K562 (cell line): ENCODE measurements at regions not wholly inside any gene's neighbourhood (a gene's known extent, or its start where the extent isn't known, plus 50 kb on each side); places are given as distances from the start of the nearest gene placed in this dataset.
A peak's percentile ranks its signal among the peaks of the same experiment; 100 is the strongest.
"Not testable (repeated sequence)": the region's sequence is repeated elsewhere in the genome, so short reads cannot be mapped to it uniquely, and the experiment has no call there.

ENCODE experiments used
- ATAC-seq: fragments of 200-7000 bp; cut with Tn5 transposase; 3 replicates; pipeline ENCODE4 v1.9.1; 2020; ENCODE audit warnings: moderate library complexity
- BruUV-seq: library from RNA; stranded (reverse); fragments of 400-500 nt; replicated peaks from 2 replicates; lab custom pipeline; 2021; lab: Mats Ljungman, UMichigan
- CTCF ChIA-PET: fragments of 300-600 bp; formaldehyde crosslinking; extraction: SDS; loops from one replicate; lab custom pipeline; 2021; ENCODE audit warnings: low intra/inter-chr PET ratio; lab: Yijun Ruan, JAX
- POLR2A ChIA-PET: fragments of 300-600, 350-650 bp; sonication (Branson Sonifier 250); formaldehyde crosslinking; extraction: SDS; loops from one replicate; lab custom pipeline; 2021; ENCODE audit warnings: antibody characterized with exemption, inconsistent platforms; lab: Yijun Ruan, JAX
- DNase-seq, 4 experiments: peaks; one replicate each; pipeline versions ENCODE4 v3.0.0 to v3.0.0-alpha.2; 2011 to 2018; ENCODE audit warnings: low spot score in 3 of 4, mixed read lengths in 3 of 4; ENCODE audit errors: extremely low read depth in 1 of 4
- FAIRE-seq: peaks from 2 replicates; lab custom pipeline; 2011; peaks lifted over from hg19 to GRCh38; lab: Jason Lieb, UNC
- H2AFZ ChIP-seq: 2 replicates; pipeline ENCODE4 v1.6.0; 2011; ENCODE audit warnings: low read depth, low read length, control low read depth, inconsistent platforms
- H3K27ac ChIP-seq: fragments of 200-600 bp; 3 replicates; pipeline ENCODE4 v1.8.0; 2011; ENCODE audit warnings: low read depth, mild to moderate bottlenecking, control low read depth, inconsistent platforms, low read length, moderate library complexity, mixed read lengths; ENCODE audit errors: extremely low read depth
- H3K27me3 ChIP-seq, 2 experiments: fragments of 300-600 bp in 1 of 2; 2 replicates in 1 of 2; 3 replicates in 1 of 2; pipeline versions ENCODE4 v1.6.0 to v1.8.0; 2011; ENCODE audit warnings: inconsistent platforms in 2 of 2, low read length in 2 of 2, mild to moderate bottlenecking in 1 of 2, mixed read lengths in 1 of 2, moderate library complexity in 1 of 2; ENCODE audit not compliant: control insufficient read depth in 2 of 2, insufficient read depth in 2 of 2
- H3K36me3 ChIP-seq: fragments of 300-600 bp; 3 replicates; pipeline ENCODE4 v1.8.0; 2011; ENCODE audit warnings: mild to moderate bottlenecking, low read length, inconsistent platforms; ENCODE audit not compliant: control insufficient read depth, insufficient read depth
- H3K4me1 ChIP-seq, 2 experiments: fragments of 200-600 bp in 1 of 2; replicated peaks in 1 of 2; 2 replicates in 1 of 2; 3 replicates in 1 of 2; pipeline versions ENCODE4 v1.5.1 to v1.8.0; 2011; ENCODE audit warnings: inconsistent platforms in 2 of 2, low read length in 2 of 2, mild to moderate bottlenecking in 1 of 2, mixed read lengths in 1 of 2, moderate library complexity in 1 of 2; ENCODE audit not compliant: control insufficient read depth in 2 of 2, insufficient read depth in 2 of 2
- H3K4me2 ChIP-seq: 2 replicates; pipeline ENCODE4 v1.6.1; 2011; ENCODE audit warnings: low read length, control low read depth, inconsistent platforms, mixed read lengths; ENCODE audit not compliant: insufficient read depth
- H3K4me3 ChIP-seq: fragments of 200-600 bp; sonication (generic), shearing (Covaris generic); 2 replicates; pipeline ENCODE4 v1.5.1; 2016; ENCODE audit warnings: control low read depth, inconsistent platforms
- H3K79me2 ChIP-seq: fragments of 200-600 bp; 3 replicates; pipeline ENCODE4 v1.8.0; 2011; ENCODE audit warnings: low read length, inconsistent platforms; ENCODE audit not compliant: control insufficient read depth, insufficient read depth
- H3K9ac ChIP-seq, 2 experiments: 2 replicates each; pipeline versions ENCODE4 v1.6.0 to v1.6.1; 2011; ENCODE audit warnings: low read depth in 2 of 2, low read length in 2 of 2, control low read depth in 1 of 2, inconsistent platforms in 1 of 2, mild to moderate bottlenecking in 1 of 2, mixed read lengths in 1 of 2; ENCODE audit not compliant: insufficient read depth in 1 of 2
- H3K9me1 ChIP-seq: one replicate; pipeline ENCODE4 v1.6.0; 2011; ENCODE audit warnings: inconsistent platforms, mild to moderate bottlenecking, low read length, moderate library complexity; ENCODE audit not compliant: control insufficient read depth, insufficient read depth
- H3K9me3 ChIP-seq: replicated peaks from 2 replicates; pipeline ENCODE4 v1.5.1; 2011; ENCODE audit warnings: low read depth, low read length, inconsistent platforms; ENCODE audit not compliant: control insufficient read depth, insufficient read depth
- H4K20me1 ChIP-seq: replicated peaks from 2 replicates; pipeline ENCODE4 v1.6.1; 2011; ENCODE audit warnings: low read length, inconsistent platforms, mixed read lengths; ENCODE audit not compliant: control insufficient read depth, insufficient read depth
- CC2D1A ChIP-seq: fragments of 450-650 bp; IDR thresholded peaks from 2 replicates; pipeline ENCODE4 v1.6.1; 2017; ENCODE audit warnings: mild to moderate bottlenecking
- ETV1 ChIP-seq: fragments of 450-650 bp; conservative IDR thresholded peaks from 2 replicates; pipeline ENCODE4 v1.6.1; 2016; ENCODE audit warnings: missing genetic modification characterization, control low read depth, low read depth, missing compliant biosample characterization
- FOS ChIP-seq: IDR thresholded peaks from 3 replicates; pipeline ENCODE4 v1.6.1; 2011; ENCODE audit not compliant: insufficient read length; ENCODE audit errors: extremely low read depth
- GTF2E2 ChIP-seq: fragments of 200-800 bp; sonication (Bioruptor generic); IDR thresholded peaks from 2 replicates; pipeline ENCODE4 v1.6.1; 2016; ENCODE audit warnings: missing genetic modification characterization, missing compliant biosample characterization
- NFIC ChIP-seq: fragments of 450-650 bp; IDR thresholded peaks from 2 replicates; pipeline ENCODE4 v1.6.1; 2017; ENCODE audit warnings: mild to moderate bottlenecking, inconsistent platforms
- NRF1 ChIP-seq, 2 experiments: fragments of 450-650 bp; IDR thresholded peaks in 1 of 2; conservative IDR thresholded peaks in 1 of 2; 2 replicates each; pipeline ENCODE4 v1.6.1; 2014; ENCODE audit warnings: mild to moderate bottlenecking in 2 of 2
- RCOR1 ChIP-seq, 2 experiments: IDR thresholded peaks; 2 replicates each; pipeline ENCODE4 v1.6.1; 2012; ENCODE audit warnings: low read depth in 2 of 2, low read length in 2 of 2, borderline replicate concordance in 1 of 2, improper control_type of control experiment in 1 of 2
- SPI1 ChIP-seq: IDR thresholded peaks from 2 replicates; pipeline ENCODE4 v1.6.1; 2011; ENCODE audit warnings: low read depth, low read length, control low read depth, borderline replicate concordance
- THRAP3 ChIP-seq: fragments of 450-650 bp; IDR thresholded peaks from 2 replicates; pipeline ENCODE4 v1.6.1; 2016; ENCODE audit warnings: mild to moderate bottlenecking, inconsistent platforms, borderline replicate concordance
- TRIM24 ChIP-seq, 2 experiments: fragments of 450-650 bp; IDR thresholded peaks; 2 replicates each; pipeline ENCODE4 v1.6.1; 2016
- WGBS: fragments of 100-300 bp; shearing (Covaris generic); methylation state at CpG from one replicate; pipeline ENCODE4 v1.1.6; 2016; ENCODE audit warnings: low coverage, mixed read lengths; ENCODE audit not compliant: insufficient coverage; ENCODE audit errors: missing lambda C conversion rate; 5-methylcytosine and 5-hydroxymethylcytosine counted together
- in situ Hi-C: fragments of 300-500 bp; cut with MboI; formaldehyde crosslinking; loops from 4 replicates; pipeline ENCODE4 v1.15.0; 2018; ENCODE audit warnings: inconsistent platforms, mixed read lengths
- intact Hi-C: fragments of 100-400 bp; cut with micrococcal nuclease; formaldehyde crosslinking; loops from 2 replicates; pipeline ENCODE4 v1.14.2; 2022
- TF ChIP-seq, protein P1 (sequence below): sonication (generic); formaldehyde crosslinking; IDR thresholded peaks from 2 replicates; pipeline ENCODE4 v1.8.0; 2023; ENCODE audit warnings: mild to moderate bottlenecking, missing genetic modification reagents

- H3K9me1 ChIP-seq, DNase-seq, H3K79me2 ChIP-seq, ATAC-seq, H3K27ac ChIP-seq, BruUV-seq, H3K27me3 ChIP-seq, H3K36me3 ChIP-seq, CTCF ChIA-PET, H4K20me1 ChIP-seq, POLR2A ChIA-PET, H3K9me3 ChIP-seq, FAIRE-seq, H2AFZ ChIP-seq, H3K9ac ChIP-seq, H3K4me2 ChIP-seq, H3K4me3 ChIP-seq, in situ Hi-C loops: not testable (repeated sequence)
- peak; percentile 65; the same call in 1 of the 2 replicates for TF ChIP-seq CC2D1A
- TF ChIP-seq TRIM24 (IDR thresholded peaks at IDR 0.05), result peak in 1 of 2 experiments; percentile 14; a peak in 1 of 4 replicates
- intact Hi-C loops, result loop anchor here (5.0 kb wide), 1 partner anchor 85 kb away; the partner anchor contains the start of gene IRS2
- 69% methylated on average over 9 of the region's 9 CpGs for WGBS
- peaks cover 7 to 36% of the 10 kb centered on the region in 2 experiments; a peak in 4 of 5 replicates for H3K4me1 ChIP-seq
These were observed 84.3 kb downstream of the IRS2 start for GRCh38 chr13:109702030-109702597.

- Histone ChIP-seq H3K4me3 (no peak overlapping the region), H3K79me2 (no peaks in the 10 kb centered on the region), H3K4me2 (no peak overlapping the region), H3K27me3 (no peaks in the 10 kb centered on the region), H3K9me3 (0 out of 2 replicates have a peak, but pooled peaks cover 3% of the 10 kb centered on the region), H4K20me1 (no peaks in the 10 kb centered on the region; the same call in 1 of the 2 replicates), H3K36me3 (no peaks in the 10 kb centered on the region), H3K27ac (0 out of 3 replicates have a peak overlapping the region, but pooled peaks have one; percentile 16), H3K9me1 (no peaks in the 10 kb centered on the region), H3K9ac (no peak overlapping the region), H3K4me1 (peaks cover 7 to 37% of the 10 kb centered on the region in 2 experiments; a peak in 4 of 5 replicates), H2AFZ (peak overlapping the region; percentile 85)
- peak; percentile 25 to 88 (median 52) for DNase-seq
- in situ Hi-C loops (no loop called here), intact Hi-C loops (loop anchor here (5.0 kb wide), 1 partner anchor 87 kb away; the partner anchor contains the start of gene IRS2)
- POLR2A ChIA-PET, result interaction anchor here (0.7 to 1.2 kb wide), 3 partner anchors 9 to 24 kb away, joined by 3 read pairs; no protein-coding TSS in a partner anchor
- 0% methylated on average over 3 of the region's 3 CpGs for WGBS
- no TSS peak for BruUV-seq
- ATAC-seq, result peak; percentile 93
- peak; percentile 90 for FAIRE-seq
- CTCF ChIA-PET, result no interaction called here
- peak; percentile 43; the same call in 1 of the 2 replicates for TF ChIP-seq ETV1 (tag)
- peak in 1 of 2 experiments; percentile 79; a peak in 2 of 4 replicates for TF ChIP-seq RCOR1 (IDR thresholded peaks at IDR 0.05; ENCODE audit: borderline replicate concordance in 1 of 2, low read depth in 2 of 2, low read length in 2 of 2)
- 0 out of 4 replicates have a peak, but pooled peaks of 1 of the 2 experiments have one; percentile 32 for TF ChIP-seq NRF1 (conservative IDR thresholded peaks at IDR 0.05 in 1 of 2, IDR thresholded peaks at IDR 0.05 in 1 of 2)
- TF ChIP-seq SPI1, result 0 out of 2 replicates have a peak, but pooled peaks have one; percentile 10
- TF ChIP-seq, protein P1, sequence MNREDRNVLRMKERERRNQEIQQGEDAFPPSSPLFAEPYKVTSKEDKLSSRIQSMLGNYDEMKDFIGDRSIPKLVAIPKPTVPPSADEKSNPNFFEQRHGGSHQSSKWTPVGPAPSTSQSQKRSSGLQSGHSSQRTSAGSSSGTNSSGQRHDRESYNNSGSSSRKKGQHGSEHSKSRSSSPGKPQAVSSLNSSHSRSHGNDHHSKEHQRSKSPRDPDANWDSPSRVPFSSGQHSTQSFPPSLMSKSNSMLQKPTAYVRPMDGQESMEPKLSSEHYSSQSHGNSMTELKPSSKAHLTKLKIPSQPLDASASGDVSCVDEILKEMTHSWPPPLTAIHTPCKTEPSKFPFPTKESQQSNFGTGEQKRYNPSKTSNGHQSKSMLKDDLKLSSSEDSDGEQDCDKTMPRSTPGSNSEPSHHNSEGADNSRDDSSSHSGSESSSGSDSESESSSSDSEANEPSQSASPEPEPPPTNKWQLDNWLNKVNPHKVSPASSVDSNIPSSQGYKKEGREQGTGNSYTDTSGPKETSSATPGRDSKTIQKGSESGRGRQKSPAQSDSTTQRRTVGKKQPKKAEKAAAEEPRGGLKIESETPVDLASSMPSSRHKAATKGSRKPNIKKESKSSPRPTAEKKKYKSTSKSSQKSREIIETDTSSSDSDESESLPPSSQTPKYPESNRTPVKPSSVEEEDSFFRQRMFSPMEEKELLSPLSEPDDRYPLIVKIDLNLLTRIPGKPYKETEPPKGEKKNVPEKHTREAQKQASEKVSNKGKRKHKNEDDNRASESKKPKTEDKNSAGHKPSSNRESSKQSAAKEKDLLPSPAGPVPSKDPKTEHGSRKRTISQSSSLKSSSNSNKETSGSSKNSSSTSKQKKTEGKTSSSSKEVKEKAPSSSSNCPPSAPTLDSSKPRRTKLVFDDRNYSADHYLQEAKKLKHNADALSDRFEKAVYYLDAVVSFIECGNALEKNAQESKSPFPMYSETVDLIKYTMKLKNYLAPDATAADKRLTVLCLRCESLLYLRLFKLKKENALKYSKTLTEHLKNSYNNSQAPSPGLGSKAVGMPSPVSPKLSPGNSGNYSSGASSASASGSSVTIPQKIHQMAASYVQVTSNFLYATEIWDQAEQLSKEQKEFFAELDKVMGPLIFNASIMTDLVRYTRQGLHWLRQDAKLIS, result no peak
- peak; percentile 90 for TF ChIP-seq NFIC
- no peak for TF ChIP-seq FOS
- TF ChIP-seq THRAP3, result no peak
- TF ChIP-seq GTF2E2 (tag), result no peak
These were observed 86.2 kb downstream of the IRS2 start for GRCh38 chr13:109700176-109700575.
